GM23338 (cell line): ENCODE measurements at regions not wholly inside any gene's neighbourhood (a gene's known extent, or its start where the extent isn't known, plus 50 kb on each side); places are given as distances from the start of the nearest gene placed in this dataset.

ENCODE experiments used
- ATAC-seq: fragments of 200-7000 bp; cut with Tn5 transposase; 3 replicates; pipeline ENCODE4 v1.9.1; 2020
- DNase-seq: peaks from one replicate; pipeline ENCODE4 v3.0.0-alpha.2; 2015; ENCODE audit warnings: low spot score
- H2AFZ ChIP-seq: fragments of 200-600 bp; sonication (generic); 2 replicates; pipeline ENCODE4 v1.8.0; 2016; ENCODE audit warnings: antibody characterized with exemption, mild to moderate bottlenecking, moderate library complexity
- H3F3A ChIP-seq: fragments of 200-600 bp; sonication (generic); replicated peaks from 2 replicates; pipeline ENCODE4 v1.8.0; 2017; ENCODE audit warnings: antibody characterized with exemption, mixed run types, low read depth
- H3K27ac ChIP-seq: fragments of 200-600 bp; sonication (generic); 2 replicates; pipeline ENCODE4 v1.6.1; 2016; ENCODE audit warnings: low read depth
- H3K27me3 ChIP-seq: fragments of 200-600 bp; sonication (generic); 2 replicates; pipeline ENCODE4 v1.8.0; 2016; ENCODE audit warnings: mild to moderate bottlenecking, mixed run types, moderate library complexity; ENCODE audit not compliant: insufficient read depth
- H3K36me3 ChIP-seq: fragments of 200-600 bp; sonication (generic); 2 replicates; pipeline ENCODE4 v1.8.0; 2016; ENCODE audit warnings: mild to moderate bottlenecking; ENCODE audit not compliant: insufficient read depth
- H3K4me1 ChIP-seq: fragments of 200-600 bp; sonication (generic); 2 replicates; pipeline ENCODE4 v1.8.0; 2016; ENCODE audit warnings: mild to moderate bottlenecking, moderate library complexity; ENCODE audit not compliant: insufficient read depth
- H3K4me2 ChIP-seq: fragments of 200-600 bp; sonication (generic); 2 replicates; pipeline ENCODE4 v1.7.1; 2017; ENCODE audit warnings: mixed run types
- H3K4me3 ChIP-seq: fragments of 200-600 bp; sonication (generic); 2 replicates; pipeline ENCODE4 v1.6.1; 2016; ENCODE audit warnings: mixed run types
- H3K79me2 ChIP-seq: fragments of 200-600 bp; sonication (generic); replicated peaks from 2 replicates; pipeline ENCODE4 v1.8.0; 2017; ENCODE audit warnings: mild to moderate bottlenecking; ENCODE audit not compliant: insufficient read depth
- H3K9me2 ChIP-seq: fragments of 200-600 bp; sonication (generic); 2 replicates; pipeline ENCODE4 v1.8.0; 2017; ENCODE audit not compliant: insufficient read depth
- H4K20me1 ChIP-seq: fragments of 200-600 bp; sonication (generic); replicated peaks from 2 replicates; pipeline ENCODE4 v1.8.0; 2017; ENCODE audit warnings: mild to moderate bottlenecking; ENCODE audit not compliant: insufficient read depth
- H3K27ac Mint-ChIP-seq: 2 replicates; pipeline ENCODE4 v1.8.0; 2020; ENCODE audit warnings: inconsistent platforms, mild to moderate bottlenecking, moderate library complexity, mixed read lengths
- H3K27me3 Mint-ChIP-seq: 3 replicates; pipeline ENCODE4 v1.8.0; 2022; ENCODE audit warnings: low read depth, mild to moderate bottlenecking, moderate library complexity, mixed read lengths, inconsistent platforms; ENCODE audit not compliant: insufficient read depth, poor library complexity
- H3K36me3 Mint-ChIP-seq: 3 replicates; pipeline ENCODE4 v1.8.0; 2021; ENCODE audit warnings: low read depth, mild to moderate bottlenecking, inconsistent platforms, moderate library complexity, mixed read lengths
- H3K4me1 Mint-ChIP-seq: 3 replicates; pipeline ENCODE4 v1.8.0; 2020; ENCODE audit warnings: mild to moderate bottlenecking, inconsistent platforms, mixed read lengths
- H3K4me3 Mint-ChIP-seq: 3 replicates; pipeline ENCODE4 v1.8.0; 2021; ENCODE audit warnings: moderate library complexity, mild to moderate bottlenecking, inconsistent platforms, mixed read lengths
- H3K9me3 Mint-ChIP-seq: 3 replicates; pipeline ENCODE4 v1.8.0; 2020; ENCODE audit warnings: moderate library complexity, mild to moderate bottlenecking, inconsistent platforms, mixed read lengths
- CREB1 ChIP-seq: fragments of 250-450 bp; sonication (Bioruptor Pico); IDR thresholded peaks from 2 replicates; pipeline ENCODE4 v1.5.0; 2020; ENCODE audit warnings: low read depth, mild to moderate bottlenecking, moderate library complexity
- EZH2 ChIP-seq: fragments of 200-600 bp; sonication (generic); IDR thresholded peaks from one replicate; pipeline ENCODE4 v1.8.0; 2017; ENCODE audit warnings: antibody characterized with exemption, mild to moderate bottlenecking, low read depth; ENCODE audit not compliant: unreplicated experiment
- EZH2phosphoT487 ChIP-seq: fragments of 200-600 bp; sonication (generic); IDR thresholded peaks from one replicate; pipeline ENCODE4 v1.8.1; 2018; ENCODE audit warnings: antibody characterized with exemption; ENCODE audit not compliant: unreplicated experiment
- JUNB ChIP-seq: IDR thresholded peaks from one replicate; pipeline ENCODE4 v1.6.1; 2016; ENCODE audit warnings: antibody characterized with exemption; ENCODE audit not compliant: unreplicated experiment
- NANOG ChIP-seq: IDR thresholded peaks from 2 replicates; pipeline ENCODE4 v1.6.1; 2016; ENCODE audit warnings: antibody characterized with exemption, borderline replicate concordance
- POLR2AphosphoS5 ChIP-seq: IDR thresholded peaks from 2 replicates; pipeline ENCODE4 v1.6.1; 2016; ENCODE audit warnings: antibody characterized with exemption, low read depth
- STAT1 ChIP-seq: IDR thresholded peaks from one replicate; pipeline ENCODE4 v1.6.1; 2016; ENCODE audit warnings: antibody characterized with exemption; ENCODE audit not compliant: unreplicated experiment
- ZNF114 ChIP-seq: fragments of 250-450 bp; sonication (Bioruptor Pico); IDR thresholded peaks from 2 replicates; pipeline ENCODE4 v1.5.0; 2020; ENCODE audit warnings: mild to moderate bottlenecking, moderate library complexity
- ZNF331 ChIP-seq: fragments of 250-450 bp; sonication (Bioruptor Pico); IDR thresholded peaks from 2 replicates; pipeline ENCODE4 v1.5.0; 2020; ENCODE audit warnings: low read depth, mild to moderate bottlenecking, moderate library complexity
- TF ChIP-seq, protein P1 (sequence below), 2 experiments: fragments of 200-600 bp in 1 of 2; sonication (generic) in 1 of 2; conservative IDR thresholded peaks; 2 replicates each; pipeline versions ENCODE4 v1.5.1 to v1.6.1; 2016 to 2017; ENCODE audit warnings: antibody characterized with exemption in 2 of 2, low read depth in 2 of 2, mild to moderate bottlenecking in 2 of 2, moderate library complexity in 1 of 2
- TF ChIP-seq, protein P2 (sequence below): IDR thresholded peaks from one replicate; pipeline ENCODE4 v1.6.1; 2018; ENCODE audit warnings: antibody characterized with exemption; ENCODE audit not compliant: unreplicated experiment
- TF ChIP-seq, protein P3 (sequence below): IDR thresholded peaks from 2 replicates; pipeline ENCODE4 v1.6.1; 2016; ENCODE audit warnings: antibody characterized with exemption

DNA sequence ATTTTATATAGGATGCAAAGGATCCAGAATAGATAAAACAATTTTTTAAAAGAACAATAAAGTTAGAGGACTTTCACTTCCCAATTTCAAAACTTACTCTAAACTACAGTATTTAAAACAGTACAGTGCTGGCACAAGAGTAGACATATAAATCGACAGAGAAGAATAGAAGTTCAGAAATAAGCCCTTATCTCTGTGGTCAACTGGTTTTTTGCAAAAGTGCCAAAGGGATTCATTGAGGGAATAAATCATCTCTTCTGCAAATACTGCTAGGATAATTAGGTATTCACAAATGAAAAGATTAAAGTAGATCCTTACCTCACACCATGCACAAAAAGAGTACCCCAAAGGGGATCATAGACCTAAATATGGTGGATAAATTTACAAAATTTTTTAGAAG is 431.0 kb upstream of the HTR2A start:
- TF ChIP-seq, protein P1, sequence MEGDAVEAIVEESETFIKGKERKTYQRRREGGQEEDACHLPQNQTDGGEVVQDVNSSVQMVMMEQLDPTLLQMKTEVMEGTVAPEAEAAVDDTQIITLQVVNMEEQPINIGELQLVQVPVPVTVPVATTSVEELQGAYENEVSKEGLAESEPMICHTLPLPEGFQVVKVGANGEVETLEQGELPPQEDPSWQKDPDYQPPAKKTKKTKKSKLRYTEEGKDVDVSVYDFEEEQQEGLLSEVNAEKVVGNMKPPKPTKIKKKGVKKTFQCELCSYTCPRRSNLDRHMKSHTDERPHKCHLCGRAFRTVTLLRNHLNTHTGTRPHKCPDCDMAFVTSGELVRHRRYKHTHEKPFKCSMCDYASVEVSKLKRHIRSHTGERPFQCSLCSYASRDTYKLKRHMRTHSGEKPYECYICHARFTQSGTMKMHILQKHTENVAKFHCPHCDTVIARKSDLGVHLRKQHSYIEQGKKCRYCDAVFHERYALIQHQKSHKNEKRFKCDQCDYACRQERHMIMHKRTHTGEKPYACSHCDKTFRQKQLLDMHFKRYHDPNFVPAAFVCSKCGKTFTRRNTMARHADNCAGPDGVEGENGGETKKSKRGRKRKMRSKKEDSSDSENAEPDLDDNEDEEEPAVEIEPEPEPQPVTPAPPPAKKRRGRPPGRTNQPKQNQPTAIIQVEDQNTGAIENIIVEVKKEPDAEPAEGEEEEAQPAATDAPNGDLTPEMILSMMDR (conservative IDR thresholded peaks at IDR 0.05; ENCODE audit: low read depth in 2 of 2) = no peak
- TF ChIP-seq, protein P2, sequence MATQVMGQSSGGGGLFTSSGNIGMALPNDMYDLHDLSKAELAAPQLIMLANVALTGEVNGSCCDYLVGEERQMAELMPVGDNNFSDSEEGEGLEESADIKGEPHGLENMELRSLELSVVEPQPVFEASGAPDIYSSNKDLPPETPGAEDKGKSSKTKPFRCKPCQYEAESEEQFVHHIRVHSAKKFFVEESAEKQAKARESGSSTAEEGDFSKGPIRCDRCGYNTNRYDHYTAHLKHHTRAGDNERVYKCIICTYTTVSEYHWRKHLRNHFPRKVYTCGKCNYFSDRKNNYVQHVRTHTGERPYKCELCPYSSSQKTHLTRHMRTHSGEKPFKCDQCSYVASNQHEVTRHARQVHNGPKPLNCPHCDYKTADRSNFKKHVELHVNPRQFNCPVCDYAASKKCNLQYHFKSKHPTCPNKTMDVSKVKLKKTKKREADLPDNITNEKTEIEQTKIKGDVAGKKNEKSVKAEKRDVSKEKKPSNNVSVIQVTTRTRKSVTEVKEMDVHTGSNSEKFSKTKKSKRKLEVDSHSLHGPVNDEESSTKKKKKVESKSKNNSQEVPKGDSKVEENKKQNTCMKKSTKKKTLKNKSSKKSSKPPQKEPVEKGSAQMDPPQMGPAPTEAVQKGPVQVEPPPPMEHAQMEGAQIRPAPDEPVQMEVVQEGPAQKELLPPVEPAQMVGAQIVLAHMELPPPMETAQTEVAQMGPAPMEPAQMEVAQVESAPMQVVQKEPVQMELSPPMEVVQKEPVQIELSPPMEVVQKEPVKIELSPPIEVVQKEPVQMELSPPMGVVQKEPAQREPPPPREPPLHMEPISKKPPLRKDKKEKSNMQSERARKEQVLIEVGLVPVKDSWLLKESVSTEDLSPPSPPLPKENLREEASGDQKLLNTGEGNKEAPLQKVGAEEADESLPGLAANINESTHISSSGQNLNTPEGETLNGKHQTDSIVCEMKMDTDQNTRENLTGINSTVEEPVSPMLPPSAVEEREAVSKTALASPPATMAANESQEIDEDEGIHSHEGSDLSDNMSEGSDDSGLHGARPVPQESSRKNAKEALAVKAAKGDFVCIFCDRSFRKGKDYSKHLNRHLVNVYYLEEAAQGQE = no peak
- TF ChIP-seq JUNB = no peak
- TF ChIP-seq ZNF114 (CRISPR knock-in tag) = no peak
- H3K4me1 Mint-ChIP-seq = no peaks in the 10 kb centered on the region
- H3K4me3 Mint-ChIP-seq = no peak overlapping the region
- H3K27me3 Mint-ChIP-seq = no peaks in the 10 kb centered on the region
- Histone ChIP-seq H3F3A (no peaks in the 10 kb centered on the region), H3K4me3 (no peak overlapping the region), H3K27ac (no peak overlapping the region), H4K20me1 (no peaks in the 10 kb centered on the region), H3K27me3 (no peaks in the 10 kb centered on the region), H3K36me3 (no peaks in the 10 kb centered on the region), H3K4me1 (no peaks in the 10 kb centered on the region), H3K79me2 (no peaks in the 10 kb centered on the region), H2AFZ (no peak overlapping the region), H3K9me2 (0 out of 2 replicates have a peak, but pooled peaks cover 2% of the 10 kb centered on the region), H3K4me2 (no peak overlapping the region)
- no peak overlapping the region for H3K27ac Mint-ChIP-seq
- ATAC-seq = no peak
- no peak for DNase-seq
- H3K36me3 Mint-ChIP-seq = no peaks in the 10 kb centered on the region
- no peaks in the 10 kb centered on the region for H3K9me3 Mint-ChIP-seq

DNA sequence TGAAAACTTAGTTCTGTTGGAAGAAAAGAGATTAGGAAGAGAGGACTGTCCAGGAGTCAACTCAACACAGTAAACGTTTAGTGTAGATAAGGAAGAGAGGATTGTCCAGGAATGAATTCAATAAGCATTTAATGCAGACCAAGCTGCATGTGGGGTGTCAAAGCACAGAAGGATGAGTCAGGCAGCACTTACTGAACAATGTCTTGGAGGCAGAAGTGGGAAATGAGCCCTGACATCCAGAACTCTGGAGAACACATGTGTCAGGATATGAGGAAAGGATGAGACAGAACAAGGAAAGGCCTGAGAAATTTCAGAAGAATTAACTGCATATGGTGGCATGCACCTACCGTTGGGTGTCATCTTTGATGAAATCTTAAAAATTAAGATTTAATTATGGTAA is 429.2 kb upstream of the HTR2A start:
- H3K27ac Mint-ChIP-seq = no peak overlapping the region
- Histone ChIP-seq H4K20me1 (no peaks in the 10 kb centered on the region), H3K79me2 (no peaks in the 10 kb centered on the region), H3K27ac (no peak overlapping the region), H3K4me2 (no peak overlapping the region), H3K36me3 (no peaks in the 10 kb centered on the region), H3K4me1 (no peaks in the 10 kb centered on the region), H2AFZ (no peak overlapping the region), H3K4me3 (no peak overlapping the region), H3F3A (no peaks in the 10 kb centered on the region), H3K9me2 (0 out of 2 replicates have a peak, but pooled peaks cover 5% of the 10 kb centered on the region), H3K27me3 (no peaks in the 10 kb centered on the region)
- no peaks in the 10 kb centered on the region for H3K9me3 Mint-ChIP-seq
- no peak for DNase-seq
- no peak overlapping the region for H3K4me3 Mint-ChIP-seq
- no peaks in the 10 kb centered on the region for H3K36me3 Mint-ChIP-seq
- no peaks in the 10 kb centered on the region for H3K4me1 Mint-ChIP-seq
- no peaks in the 10 kb centered on the region for H3K27me3 Mint-ChIP-seq
- ATAC-seq = no peak
- TF ChIP-seq NANOG (no peak), EZH2phosphoT487 (no peak), CREB1 (no peak), POLR2AphosphoS5 (no peak), ZNF331 (CRISPR knock-in tag) (no peak), JUNB (no peak), EZH2 (no peak), STAT1 (no peak), ZNF114 (CRISPR knock-in tag) (no peak)
- TF ChIP-seq, protein P2 = no peak
- TF ChIP-seq, protein P3, sequence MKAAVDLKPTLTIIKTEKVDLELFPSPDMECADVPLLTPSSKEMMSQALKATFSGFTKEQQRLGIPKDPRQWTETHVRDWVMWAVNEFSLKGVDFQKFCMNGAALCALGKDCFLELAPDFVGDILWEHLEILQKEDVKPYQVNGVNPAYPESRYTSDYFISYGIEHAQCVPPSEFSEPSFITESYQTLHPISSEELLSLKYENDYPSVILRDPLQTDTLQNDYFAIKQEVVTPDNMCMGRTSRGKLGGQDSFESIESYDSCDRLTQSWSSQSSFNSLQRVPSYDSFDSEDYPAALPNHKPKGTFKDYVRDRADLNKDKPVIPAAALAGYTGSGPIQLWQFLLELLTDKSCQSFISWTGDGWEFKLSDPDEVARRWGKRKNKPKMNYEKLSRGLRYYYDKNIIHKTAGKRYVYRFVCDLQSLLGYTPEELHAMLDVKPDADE = no peak
